ENCODE measurements at regions not wholly inside any gene's neighbourhood (a gene's known extent, or its start where the extent isn't known, plus 50 kb on each side); places are given as distances from the start of the nearest gene placed in this dataset.

GRCh38 chr12:114054982-114055381 is 88.9 kb upstream of the RBM19 start:
- 79 to 84% methylated on average over 4 to 7 of the region's 7 CpGs for WGBS, 2 donors (ENCODE audit: low coverage in 1 of 2)

GRCh38 chr12:114046236-114046998 is 80.3 kb upstream of the RBM19 start:
- H3K4me1 ChIP-seq = no peaks in the 10 kb centered on the region
- H3K27me3 ChIP-seq = peaks cover 23% of the 10 kb centered on the region
- TF ChIP-seq EP300 (IDR thresholded peaks at IDR 0.05) (no peak), POLR2AphosphoS5 (IDR thresholded peaks at IDR 0.05) (no peak), POLR2A (IDR thresholded peaks at IDR 0.05) (no peak), CTCF (IDR thresholded peaks at IDR 0.05) (no peak)
- no peak overlapping the region for H3K4me3 ChIP-seq
- no peaks in the 10 kb centered on the region for H3K9me3 ChIP-seq
- 58 to 63% methylated on average over 5 to 6 of the region's 6 CpGs for WGBS, 2 donors (ENCODE audit: low coverage in 1 of 2)
- ATAC-seq = no peak
- H3K27ac ChIP-seq = no peak overlapping the region
- no peaks in the 10 kb centered on the region for H3K36me3 ChIP-seq

More at GRCh38 chr12:114054982-114055381, 88.9 kb upstream of the RBM19 start:
- no peak for ATAC-seq
- H3K36me3 ChIP-seq = no peaks in the 10 kb centered on the region
- no peak overlapping the region for H3K4me3 ChIP-seq
- peaks cover 0 to 5% (median 0%) of the 10 kb centered on the region in 3 donors for H3K9me3 ChIP-seq
- peaks cover 5% of the 10 kb centered on the region for H3K27me3 ChIP-seq
- H3K4me1 ChIP-seq = no peaks in the 10 kb centered on the region
- H3K27ac ChIP-seq = no peak overlapping the region
- TF ChIP-seq EP300 (IDR thresholded peaks at IDR 0.05) (no peak), POLR2A (IDR thresholded peaks at IDR 0.05) (no peak), POLR2AphosphoS5 (IDR thresholded peaks at IDR 0.05) (no peak), CTCF (IDR thresholded peaks at IDR 0.05) (no peak)

GRCh38 chr12:114045349-114045748 is 79.2 kb upstream of the RBM19 start:
- no peak for ATAC-seq
- Histone ChIP-seq H3K4me1 (no peaks in the 10 kb centered on the region), H3K4me3 (no peak overlapping the region), H3K9me3 (no peaks in the 10 kb centered on the region), H3K27ac (no peak overlapping the region), H3K27me3 (peaks cover 23% of the 10 kb centered on the region), H3K36me3 (no peaks in the 10 kb centered on the region)
- WGBS, 2 donors (ENCODE audit: low coverage in 1 of 2) = 36 to 100% methylated on average over 2 to 6 of the region's 7 CpGs
- no peak for TF ChIP-seq EP300 (IDR thresholded peaks at IDR 0.05)
- TF ChIP-seq POLR2A (IDR thresholded peaks at IDR 0.05) = no peak
- TF ChIP-seq POLR2AphosphoS5 (IDR thresholded peaks at IDR 0.05) = no peak
- no peak for TF ChIP-seq CTCF (IDR thresholded peaks at IDR 0.05)

- H3K27ac ChIP-seq = no peak overlapping the region
- no peak overlapping the region for H3K4me3 ChIP-seq
- no peak for TF ChIP-seq EP300 (IDR thresholded peaks at IDR 0.05)
- TF ChIP-seq CTCF (IDR thresholded peaks at IDR 0.05) = no peak
- no peak for TF ChIP-seq POLR2A (IDR thresholded peaks at IDR 0.05)
- TF ChIP-seq POLR2AphosphoS5 (IDR thresholded peaks at IDR 0.05) = no peak
- 56 to 63% methylated on average over 1 of the region's 1 CpG for WGBS, 2 donors (ENCODE audit: low coverage in 1 of 2)
- H3K4me1 ChIP-seq = no peaks in the 10 kb centered on the region
- no peaks in the 10 kb centered on the region for H3K9me3 ChIP-seq
- H3K36me3 ChIP-seq = no peaks in the 10 kb centered on the region
- no peak for ATAC-seq
- H3K27me3 ChIP-seq = peaks cover 49% of the 10 kb centered on the region
Measured at GRCh38 chr12:114041590-114041989, 75.5 kb upstream of the RBM19 start.

- Histone ChIP-seq H3K9me3 (no peaks in the 10 kb centered on the region), H3K27me3 (peaks cover 49% of the 10 kb centered on the region), H3K27ac (no peak overlapping the region), H3K4me3 (no peak overlapping the region), H3K4me1 (no peaks in the 10 kb centered on the region), H3K36me3 (no peaks in the 10 kb centered on the region)
- no peak for TF ChIP-seq POLR2AphosphoS5 (IDR thresholded peaks at IDR 0.05)
- TF ChIP-seq EP300 (IDR thresholded peaks at IDR 0.05) = no peak
- TF ChIP-seq POLR2A (IDR thresholded peaks at IDR 0.05) = no peak
- TF ChIP-seq CTCF (IDR thresholded peaks at IDR 0.05) = no peak
- no peak for ATAC-seq
- WGBS, 2 donors (ENCODE audit: low coverage in 1 of 2) = 89% methylated on average over 6 of the region's 6 CpGs
Measured at GRCh38 chr12:114041136-114041535, 75.0 kb upstream of the RBM19 start.

Measured in gastroesophageal sphincter (tissue), 4 donors.